BLaER1 (cell line): ENCODE measurements at regions not wholly inside any gene's neighbourhood (a gene's known extent, or its start where the extent isn't known, plus 50 kb on each side); places are given as distances from the start of the nearest gene placed in this dataset.

Source experiments
- H3K27ac ChIP-seq: shearing (Covaris generic); formaldehyde crosslinking; 2 replicates; pipeline ENCODE4 v1.8.1; 2022
- H3K27me3 ChIP-seq: shearing (Covaris generic); formaldehyde crosslinking; 2 replicates; pipeline ENCODE4 v1.8.1; 2022
- H3K36me3 ChIP-seq: shearing (Covaris generic); formaldehyde crosslinking; 2 replicates; pipeline ENCODE4 v1.8.1; 2022
- H3K4me1 ChIP-seq: shearing (Covaris generic); formaldehyde crosslinking; 2 replicates; pipeline ENCODE4 v1.8.1; 2022
- H3K4me2 ChIP-seq: shearing (Covaris generic); formaldehyde crosslinking; 2 replicates; pipeline ENCODE4 v1.8.1; 2022
- H3K4me3 ChIP-seq: shearing (Covaris generic); formaldehyde crosslinking; 2 replicates; pipeline ENCODE4 v1.8.1; 2022
- H3K9ac ChIP-seq: shearing (Covaris generic); formaldehyde crosslinking; 2 replicates; pipeline ENCODE4 v1.8.1; 2022
- H3K9me3 ChIP-seq: shearing (Covaris generic); formaldehyde crosslinking; 2 replicates; pipeline ENCODE4 v1.8.1; 2022
- H4K20me1 ChIP-seq: shearing (Covaris generic); formaldehyde crosslinking; 2 replicates; pipeline ENCODE4 v1.8.1; 2022
- Cebpa-rat ChIP-seq: shearing (Covaris generic); IDR thresholded peaks from 2 replicates; pipeline ENCODE4 v1.8.1; 2022

GRCh38 chr13:85194482-85194881 lies 604.7 kb downstream of the SLITRK6 start:
- H3K4me3 ChIP-seq: no peak overlapping the region
- H3K9me3 ChIP-seq: peaks cover 10% of the 10 kb centered on the region; the same call in 1 of the 2 replicates
- H3K4me2 ChIP-seq: no peak overlapping the region
- H3K36me3 ChIP-seq: no peaks in the 10 kb centered on the region
- no peak for TF ChIP-seq Cebpa-rat
- H4K20me1 ChIP-seq: no peaks in the 10 kb centered on the region
- H3K27me3 ChIP-seq: no peaks in the 10 kb centered on the region
- no peaks in the 10 kb centered on the region for H3K4me1 ChIP-seq
- no peak overlapping the region for H3K27ac ChIP-seq
- H3K9ac ChIP-seq: no peak overlapping the region

DNA sequence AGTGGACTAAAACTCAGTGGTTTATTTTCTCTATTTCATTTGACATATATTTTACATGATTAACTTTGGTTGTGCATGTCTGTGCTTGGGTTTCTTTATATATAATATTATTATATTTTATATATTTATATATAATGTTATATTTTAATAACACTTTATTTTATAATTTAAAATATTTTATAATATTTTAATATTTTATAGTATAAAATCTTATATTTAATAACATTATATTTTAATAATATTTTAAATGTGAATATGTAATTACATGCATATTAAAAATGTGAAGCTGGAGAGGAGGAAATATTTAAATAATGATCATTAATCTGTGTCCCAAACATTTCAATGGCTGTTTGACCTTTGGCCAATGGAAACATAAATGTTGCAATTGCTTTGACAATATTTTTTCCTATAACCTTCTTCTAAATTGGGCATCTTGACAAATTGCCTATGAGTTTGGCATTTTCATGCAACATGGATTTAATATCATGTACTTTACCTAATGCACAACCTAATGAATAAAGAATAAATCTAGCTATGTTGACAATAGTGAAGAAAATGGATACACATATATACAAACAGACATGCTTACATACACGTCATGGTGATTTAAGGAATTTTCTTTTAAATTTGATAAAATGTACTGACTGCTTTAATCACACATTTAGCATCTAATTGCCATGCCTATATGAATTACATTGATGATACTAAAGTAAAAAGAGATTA lies 607.1 kb downstream of the SLITRK6 start:
- Histone ChIP-seq H3K9ac (no peak overlapping the region), H3K9me3 (peaks cover 10% of the 10 kb centered on the region; the same call in 1 of the 2 replicates), H3K4me1 (no peaks in the 10 kb centered on the region), H3K36me3 (no peaks in the 10 kb centered on the region), H3K27me3 (no peaks in the 10 kb centered on the region), H3K4me2 (no peak overlapping the region), H3K27ac (no peak overlapping the region), H3K4me3 (no peak overlapping the region), H4K20me1 (no peaks in the 10 kb centered on the region)
- no peak for TF ChIP-seq Cebpa-rat

GRCh38 chr13:85186356-85187045 lies 612.7 kb downstream of the SLITRK6 start:
- Histone ChIP-seq H3K9ac (no peak overlapping the region), H4K20me1 (no peaks in the 10 kb centered on the region), H3K9me3 (no peaks in the 10 kb centered on the region), H3K4me2 (no peak overlapping the region), H3K4me3 (no peak overlapping the region), H3K27ac (no peak overlapping the region), H3K36me3 (no peaks in the 10 kb centered on the region), H3K4me1 (no peaks in the 10 kb centered on the region), H3K27me3 (no peaks in the 10 kb centered on the region)
- TF ChIP-seq Cebpa-rat: no peak

- H3K9ac ChIP-seq: no peak overlapping the region
- H3K27ac ChIP-seq: no peak overlapping the region
- H3K9me3 ChIP-seq: no peaks in the 10 kb centered on the region
- no peaks in the 10 kb centered on the region for H3K36me3 ChIP-seq
- H4K20me1 ChIP-seq: no peaks in the 10 kb centered on the region
- H3K4me3 ChIP-seq: no peak overlapping the region
- H3K4me2 ChIP-seq: no peak overlapping the region
- TF ChIP-seq Cebpa-rat: no peak
- H3K27me3 ChIP-seq: no peaks in the 10 kb centered on the region
- no peaks in the 10 kb centered on the region for H3K4me1 ChIP-seq
Observed at GRCh38 chr13:85174291-85174690, 624.9 kb downstream of the SLITRK6 start.

DNA sequence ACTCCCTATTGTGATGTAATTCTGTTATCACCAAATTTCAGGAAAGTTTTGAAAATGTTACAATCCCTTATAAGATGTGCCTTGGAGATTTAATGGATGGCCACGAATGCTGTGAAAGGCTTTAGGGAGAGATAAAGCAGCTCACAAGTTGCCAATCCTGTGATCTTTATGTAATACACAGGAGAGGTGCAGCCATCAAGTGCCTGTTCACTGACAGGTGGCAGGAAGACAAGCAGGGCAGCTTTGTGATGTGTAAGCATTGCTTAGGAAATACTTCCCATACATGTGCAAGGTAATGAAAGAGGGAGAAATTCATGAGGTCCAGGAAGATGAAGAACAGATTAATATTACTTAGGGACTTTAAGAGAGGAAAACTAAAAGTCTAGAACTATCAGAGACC lies 628.8 kb downstream of the SLITRK6 start:
- Histone ChIP-seq H3K4me2 (no peak overlapping the region), H3K27ac (no peak overlapping the region), H3K9ac (no peak overlapping the region), H3K9me3 (no peaks in the 10 kb centered on the region), H3K4me1 (no peaks in the 10 kb centered on the region), H4K20me1 (no peaks in the 10 kb centered on the region), H3K4me3 (no peak overlapping the region), H3K36me3 (no peaks in the 10 kb centered on the region), H3K27me3 (no peaks in the 10 kb centered on the region)
- no peak for TF ChIP-seq Cebpa-rat

GRCh38 chr13:85166891-85167290 lies 632.3 kb downstream of the SLITRK6 start:
- no peaks in the 10 kb centered on the region for H3K36me3 ChIP-seq
- peaks cover 15% of the 10 kb centered on the region for H3K9me3 ChIP-seq
- no peak overlapping the region for H3K9ac ChIP-seq
- TF ChIP-seq Cebpa-rat: no peak
- H3K4me2 ChIP-seq: no peak overlapping the region
- H3K4me3 ChIP-seq: no peak overlapping the region
- no peak overlapping the region for H3K27ac ChIP-seq
- H3K27me3 ChIP-seq: no peaks in the 10 kb centered on the region
- no peaks in the 10 kb centered on the region for H4K20me1 ChIP-seq
- H3K4me1 ChIP-seq: no peaks in the 10 kb centered on the region

DNA sequence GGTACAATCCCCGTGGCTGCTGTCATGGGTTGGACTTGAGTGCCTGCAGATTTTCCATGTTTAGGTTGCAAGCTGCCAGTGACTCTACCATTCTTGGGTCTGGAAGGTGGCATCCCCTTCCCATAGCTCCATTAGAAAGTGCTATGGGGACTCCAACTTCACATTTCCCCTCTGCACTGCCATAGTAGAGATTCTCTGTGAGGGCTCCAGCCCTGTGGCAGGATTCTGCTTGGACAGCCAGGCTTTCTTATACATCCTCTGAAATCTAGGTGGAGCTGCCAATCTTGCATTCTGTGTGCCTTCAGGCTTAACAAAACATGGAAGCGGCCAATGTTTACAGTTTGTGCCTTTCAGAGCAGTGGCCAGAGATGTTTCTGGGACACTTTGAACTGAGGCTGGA lies 636.2 kb downstream of the SLITRK6 start:
- Histone ChIP-seq H3K27ac (no peak overlapping the region), H3K27me3 (no peaks in the 10 kb centered on the region), H3K9ac (no peak overlapping the region), H3K4me3 (no peak overlapping the region), H3K9me3 (peaks cover 15% of the 10 kb centered on the region), H3K4me2 (no peak overlapping the region), H4K20me1 (no peaks in the 10 kb centered on the region), H3K36me3 (no peaks in the 10 kb centered on the region), H3K4me1 (no peaks in the 10 kb centered on the region)
- no peak for TF ChIP-seq Cebpa-rat

GRCh38 chr13:85148009-85148408 lies 651.2 kb downstream of the SLITRK6 start:
- no peak overlapping the region for H3K4me2 ChIP-seq
- no peaks in the 10 kb centered on the region for H3K9me3 ChIP-seq
- H3K27me3 ChIP-seq: no peaks in the 10 kb centered on the region
- no peaks in the 10 kb centered on the region for H3K36me3 ChIP-seq
- no peaks in the 10 kb centered on the region for H3K4me1 ChIP-seq
- no peak overlapping the region for H3K9ac ChIP-seq
- TF ChIP-seq Cebpa-rat: no peak
- H3K27ac ChIP-seq: no peak overlapping the region
- no peak overlapping the region for H3K4me3 ChIP-seq
- no peaks in the 10 kb centered on the region for H4K20me1 ChIP-seq

DNA sequence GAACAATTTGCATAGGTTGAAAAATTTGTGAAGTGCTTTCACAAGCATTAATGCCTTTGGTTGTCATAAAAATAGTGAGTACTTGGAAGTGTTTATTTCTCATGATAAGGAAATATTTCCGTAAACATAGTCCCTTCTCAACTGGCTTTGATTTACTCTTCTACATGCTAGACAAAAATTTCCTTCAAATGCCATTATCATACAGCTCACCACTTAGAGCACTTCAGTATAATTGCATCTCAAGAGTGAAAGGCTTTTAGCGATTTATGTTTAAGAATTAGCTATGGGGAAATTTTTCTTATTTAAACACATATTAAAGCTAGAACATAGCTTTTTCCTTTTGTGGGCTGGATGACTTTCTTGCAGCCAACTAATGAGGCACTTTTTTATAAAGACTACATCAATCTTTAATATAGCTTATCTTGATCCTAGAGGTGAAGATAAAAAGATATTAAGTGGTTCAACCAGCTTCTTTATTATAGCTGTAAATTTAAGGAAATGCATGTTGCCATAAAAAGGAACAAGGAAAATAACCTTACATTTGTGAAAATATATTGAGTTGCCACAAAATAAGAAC lies 656.8 kb downstream of the SLITRK6 start:
- no peaks in the 10 kb centered on the region for H3K9me3 ChIP-seq
- no peaks in the 10 kb centered on the region for H3K36me3 ChIP-seq
- no peaks in the 10 kb centered on the region for H3K27me3 ChIP-seq
- no peaks in the 10 kb centered on the region for H4K20me1 ChIP-seq
- no peak overlapping the region for H3K4me2 ChIP-seq
- no peaks in the 10 kb centered on the region for H3K4me1 ChIP-seq
- no peak overlapping the region for H3K4me3 ChIP-seq
- no peak for TF ChIP-seq Cebpa-rat
- no peak overlapping the region for H3K27ac ChIP-seq
- H3K9ac ChIP-seq: no peak overlapping the region

- H3K27me3 ChIP-seq: no peaks in the 10 kb centered on the region
- no peak for TF ChIP-seq Cebpa-rat
- no peak overlapping the region for H3K4me3 ChIP-seq
- H3K9ac ChIP-seq: no peak overlapping the region
- H3K4me2 ChIP-seq: no peak overlapping the region
- no peaks in the 10 kb centered on the region for H3K9me3 ChIP-seq
- no peaks in the 10 kb centered on the region for H4K20me1 ChIP-seq
- no peaks in the 10 kb centered on the region for H3K36me3 ChIP-seq
- no peak overlapping the region for H3K27ac ChIP-seq
- no peaks in the 10 kb centered on the region for H3K4me1 ChIP-seq
Observed at GRCh38 chr13:85141401-85141800, 657.8 kb downstream of the SLITRK6 start.
